ENCODE measurements at regions not wholly inside any gene's neighbourhood (a gene's known extent, or its start where the extent isn't known, plus 50 kb on each side); places are given as distances from the start of the nearest gene placed in this dataset.
A peak's percentile ranks its signal among the peaks of the same experiment; 100 is the strongest.
"Not testable (repeated sequence)": the region's sequence is repeated elsewhere in the genome, so short reads cannot be mapped to it uniquely, and the experiment has no call there.

GRCh38 chr10:4407783-4408182 is 418.2 kb upstream of the AKR1E2 start:
- ChIA-PET CTCF (no interaction called here), POLR2A (ENCODE audit: unreplicated experiment) (no interaction called here)
- Histone ChIP-seq H3K36me3 (ENCODE audit: low read depth) (no peaks in the 10 kb centered on the region), H3K27me3 (ENCODE audit: insufficient read depth, low read depth) (no peaks in the 10 kb centered on the region), H2AFZ (peak overlapping the region; percentile 55; the same call in 1 of the 2 replicates), H3K4me3 (no peak overlapping the region), H3K27ac (peak overlapping the region; percentile 49), H3F3A (ENCODE audit: insufficient read depth, low read depth) (no peaks in the 10 kb centered on the region), H3K9me2 (ENCODE audit: insufficient read depth) (no peaks in the 10 kb centered on the region), H3K4me1 (replicated peaks; ENCODE audit: insufficient read depth) (peaks cover 6% of the 10 kb centered on the region; the same call in 1 of the 2 replicates), H3K4me2 (no peak overlapping the region), H4K20me1 (ENCODE audit: insufficient read depth) (no peaks in the 10 kb centered on the region), H3K9me3 (ENCODE audit: insufficient read depth, low read depth) (0 out of 2 replicates have a peak, but pooled peaks cover 4% of the 10 kb centered on the region), H3K79me2 (ENCODE audit: low read depth) (no peaks in the 10 kb centered on the region)
- BruUV-seq (replicated peaks): no TSS peak
- DNase-seq: peak in 1 of 2 experiments; percentile 54
- intact Hi-C loops (cut with micrococcal nuclease; ENCODE audit: unreplicated experiment): no loop called here
- no peak for TF ChIP-seq EZH2 (IDR thresholded peaks at IDR 0.05; ENCODE audit: low read depth)

DNA sequence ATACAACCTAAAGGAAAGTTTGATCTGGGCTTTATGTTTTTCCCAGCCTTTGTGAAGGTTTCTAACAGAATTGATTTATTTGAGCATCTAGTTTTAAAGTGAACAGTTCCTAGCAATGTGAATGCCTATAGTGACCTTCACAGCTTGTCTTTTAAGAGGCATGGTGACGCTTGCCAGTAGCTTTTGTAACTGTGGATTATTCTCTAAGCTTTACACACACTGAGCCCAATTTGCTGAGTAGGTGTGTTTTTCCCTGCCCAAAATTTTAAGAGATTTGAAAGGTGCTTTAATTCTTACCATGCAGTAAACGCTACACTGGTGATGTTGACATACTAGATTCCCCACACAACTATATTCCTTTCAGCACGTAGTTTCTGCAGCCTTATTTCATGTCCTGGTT is 420.2 kb upstream of the AKR1E2 start:
- DNase-seq: no peak
- H3F3A ChIP-seq (ENCODE audit: insufficient read depth, low read depth): no peaks in the 10 kb centered on the region

GRCh38 chr10:4403638-4404252 is 422.3 kb upstream of the AKR1E2 start:
- H3K36me3 ChIP-seq (ENCODE audit: low read depth): no peaks in the 10 kb centered on the region
- no peaks in the 10 kb centered on the region for H3K9me2 ChIP-seq (ENCODE audit: insufficient read depth)
- TF ChIP-seq, protein P1, sequence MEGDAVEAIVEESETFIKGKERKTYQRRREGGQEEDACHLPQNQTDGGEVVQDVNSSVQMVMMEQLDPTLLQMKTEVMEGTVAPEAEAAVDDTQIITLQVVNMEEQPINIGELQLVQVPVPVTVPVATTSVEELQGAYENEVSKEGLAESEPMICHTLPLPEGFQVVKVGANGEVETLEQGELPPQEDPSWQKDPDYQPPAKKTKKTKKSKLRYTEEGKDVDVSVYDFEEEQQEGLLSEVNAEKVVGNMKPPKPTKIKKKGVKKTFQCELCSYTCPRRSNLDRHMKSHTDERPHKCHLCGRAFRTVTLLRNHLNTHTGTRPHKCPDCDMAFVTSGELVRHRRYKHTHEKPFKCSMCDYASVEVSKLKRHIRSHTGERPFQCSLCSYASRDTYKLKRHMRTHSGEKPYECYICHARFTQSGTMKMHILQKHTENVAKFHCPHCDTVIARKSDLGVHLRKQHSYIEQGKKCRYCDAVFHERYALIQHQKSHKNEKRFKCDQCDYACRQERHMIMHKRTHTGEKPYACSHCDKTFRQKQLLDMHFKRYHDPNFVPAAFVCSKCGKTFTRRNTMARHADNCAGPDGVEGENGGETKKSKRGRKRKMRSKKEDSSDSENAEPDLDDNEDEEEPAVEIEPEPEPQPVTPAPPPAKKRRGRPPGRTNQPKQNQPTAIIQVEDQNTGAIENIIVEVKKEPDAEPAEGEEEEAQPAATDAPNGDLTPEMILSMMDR (conservative IDR thresholded peaks at IDR 0.05): no peak
- no peak for TF ChIP-seq EZH2 (IDR thresholded peaks at IDR 0.05; ENCODE audit: low read depth)
- intact Hi-C loops (cut with micrococcal nuclease; ENCODE audit: unreplicated experiment): no loop called here
- ChIA-PET CTCF (no interaction called here), POLR2A (ENCODE audit: unreplicated experiment) (interaction anchor here (0.6 kb wide), 1 partner anchor 353 kb away, joined by 4 read pairs; no protein-coding TSS in a partner anchor)
- no peaks in the 10 kb centered on the region for H4K20me1 ChIP-seq (ENCODE audit: insufficient read depth)
- H3K9me3 ChIP-seq (ENCODE audit: insufficient read depth, low read depth): 0 out of 2 replicates have a peak, but pooled peaks cover 4% of the 10 kb centered on the region
- H3K4me1 ChIP-seq (replicated peaks; ENCODE audit: insufficient read depth): peaks cover 6% of the 10 kb centered on the region; the same call in 1 of the 2 replicates
- no peak overlapping the region for H2AFZ ChIP-seq
- DNase-seq: no peak
- no TSS peak for BruUV-seq (replicated peaks)
- no peaks in the 10 kb centered on the region for H3F3A ChIP-seq (ENCODE audit: insufficient read depth, low read depth)
- no peaks in the 10 kb centered on the region for H3K27me3 ChIP-seq (ENCODE audit: insufficient read depth, low read depth)
- no peak overlapping the region for H3K4me2 ChIP-seq
- no peak overlapping the region for H3K4me3 ChIP-seq
- no peak overlapping the region for H3K27ac ChIP-seq
- H3K79me2 ChIP-seq (ENCODE audit: low read depth): no peaks in the 10 kb centered on the region

More for the DNA sequence above, 420.2 kb upstream of the AKR1E2 start:
- intact Hi-C loops (cut with micrococcal nuclease; ENCODE audit: unreplicated experiment): no loop called here
- Histone ChIP-seq H3K4me2 (no peak overlapping the region), H3K27ac (no peak overlapping the region), H3K4me1 (replicated peaks; ENCODE audit: insufficient read depth) (peaks cover 6% of the 10 kb centered on the region; the same call in 1 of the 2 replicates), H3K9me2 (ENCODE audit: insufficient read depth) (no peaks in the 10 kb centered on the region), H3K36me3 (ENCODE audit: low read depth) (no peaks in the 10 kb centered on the region), H3K27me3 (ENCODE audit: insufficient read depth, low read depth) (no peaks in the 10 kb centered on the region), H3K4me3 (no peak overlapping the region), H4K20me1 (ENCODE audit: insufficient read depth) (no peaks in the 10 kb centered on the region), H3K79me2 (ENCODE audit: low read depth) (no peaks in the 10 kb centered on the region), H3K9me3 (ENCODE audit: insufficient read depth, low read depth) (0 out of 2 replicates have a peak, but pooled peaks cover 4% of the 10 kb centered on the region), H2AFZ (no peak overlapping the region)
- BruUV-seq (replicated peaks): no TSS peak
- TF ChIP-seq, protein P1 (conservative IDR thresholded peaks at IDR 0.05): no peak
- no peak for TF ChIP-seq EZH2 (IDR thresholded peaks at IDR 0.05; ENCODE audit: low read depth)
- ChIA-PET CTCF (no interaction called here), POLR2A (ENCODE audit: unreplicated experiment) (no interaction called here)

- H3K79me2 ChIP-seq (ENCODE audit: low read depth); H3K27ac ChIP-seq; POLR2A ChIA-PET (ENCODE audit: unreplicated experiment); intact Hi-C loops (cut with micrococcal nuclease; ENCODE audit: unreplicated experiment); H3F3A ChIP-seq (ENCODE audit: insufficient read depth, low read depth); H3K27me3 ChIP-seq (ENCODE audit: insufficient read depth, low read depth); DNase-seq; H3K9me2 ChIP-seq (ENCODE audit: insufficient read depth); H2AFZ ChIP-seq; BruUV-seq (replicated peaks); H3K4me3 ChIP-seq; H3K36me3 ChIP-seq (ENCODE audit: low read depth); CTCF ChIA-PET; H3K4me1 ChIP-seq (replicated peaks; ENCODE audit: insufficient read depth); H3K4me2 ChIP-seq; H4K20me1 ChIP-seq (ENCODE audit: insufficient read depth); H3K9me3 ChIP-seq (ENCODE audit: insufficient read depth, low read depth): not testable (repeated sequence)
Measured at GRCh38 chr10:4401080-4401479, 424.9 kb upstream of the AKR1E2 start.
